ENCODE measurements at regions not wholly inside any gene's neighbourhood (a gene's known extent, or its start where the extent isn't known, plus 50 kb on each side); places are given as distances from the start of the nearest gene placed in this dataset.

DNA sequence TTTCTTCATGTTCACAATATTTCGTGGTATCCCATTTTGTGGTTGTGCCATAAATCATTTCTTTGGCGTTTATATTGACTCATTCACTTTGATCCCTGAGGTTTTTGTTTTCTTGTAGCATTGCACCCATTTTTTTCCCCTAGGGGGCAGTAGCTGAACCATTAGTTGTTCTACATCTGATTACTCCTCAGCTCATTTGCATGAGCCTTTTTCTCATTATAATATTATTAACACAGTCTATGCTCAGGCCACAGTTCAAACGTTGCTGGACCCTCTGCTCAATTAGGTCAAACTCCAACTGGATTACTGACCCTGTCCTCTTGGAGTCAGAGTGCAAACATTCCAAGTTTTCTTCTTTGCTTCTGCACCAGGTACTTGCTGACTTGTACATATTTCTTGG is 475.4 kb upstream of the SEL1L start:
- no peak for DNase-seq (ENCODE audit: low read depth in 1 of 2, low spot score in 1 of 2)
- TF ChIP-seq SPI1 (IDR thresholded peaks at IDR 0.05; ENCODE audit: borderline replicate concordance, low read depth) (no peak), CTCF (IDR thresholded peaks at IDR 0.05; ENCODE audit: insufficient read depth, low read length) (no peak), GABPA (IDR thresholded peaks at IDR 0.05; ENCODE audit: low read depth) (no peak), REST (IDR thresholded peaks at IDR 0.05; ENCODE audit: insufficient replicate concordance, low read depth) (no peak), POLR2AphosphoS5 (IDR thresholded peaks at IDR 0.05; ENCODE audit: low read depth) (no peak)
- Histone ChIP-seq H3K4me3 (replicated peaks; ENCODE audit: insufficient read depth, low read length) (no peak overlapping the region), H3K27me3 (ENCODE audit: insufficient read depth, poor library complexity, severe bottlenecking) (no peaks in the 10 kb centered on the region), H3K27ac (replicated peaks) (no peak overlapping the region)

DNA sequence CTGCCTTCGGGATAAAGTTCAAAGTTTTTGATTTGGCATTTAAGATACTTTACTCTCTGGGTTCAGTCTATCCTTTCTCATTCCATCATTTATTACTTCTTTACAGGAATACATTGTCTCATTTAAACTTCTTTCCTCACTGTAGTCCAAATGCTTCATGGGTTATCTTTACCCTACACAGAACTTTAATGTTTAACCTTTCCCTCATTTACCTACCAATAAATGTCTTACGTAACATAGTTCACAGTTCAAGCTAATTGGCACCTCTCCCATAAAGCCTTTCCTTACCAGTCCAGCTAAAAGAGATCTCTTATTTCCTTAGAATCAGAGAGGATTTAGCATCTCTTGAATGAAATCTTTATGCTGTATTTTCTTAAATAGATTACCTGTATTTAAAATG is 476.3 kb upstream of the SEL1L start:
- DNase-seq (ENCODE audit: low read depth in 1 of 2, low spot score in 1 of 2), result no peak
- H3K27ac ChIP-seq (replicated peaks), result no peak overlapping the region
- TF ChIP-seq GABPA (IDR thresholded peaks at IDR 0.05; ENCODE audit: low read depth), result no peak
- no peak for TF ChIP-seq REST (IDR thresholded peaks at IDR 0.05; ENCODE audit: insufficient replicate concordance, low read depth)
- TF ChIP-seq POLR2AphosphoS5 (IDR thresholded peaks at IDR 0.05; ENCODE audit: low read depth), result no peak
- TF ChIP-seq CTCF (IDR thresholded peaks at IDR 0.05; ENCODE audit: insufficient read depth, low read length), result no peak
- no peak for TF ChIP-seq SPI1 (IDR thresholded peaks at IDR 0.05; ENCODE audit: borderline replicate concordance, low read depth)
- H3K27me3 ChIP-seq (ENCODE audit: insufficient read depth, poor library complexity, severe bottlenecking), result no peaks in the 10 kb centered on the region
- no peak overlapping the region for H3K4me3 ChIP-seq (replicated peaks; ENCODE audit: insufficient read depth, low read length)

GRCh38 chr14:82011460-82011859 is 477.8 kb upstream of the SEL1L start:
- Histone ChIP-seq H3K27me3 (ENCODE audit: insufficient read depth, poor library complexity, severe bottlenecking) (no peaks in the 10 kb centered on the region), H3K27ac (replicated peaks) (no peak overlapping the region), H3K4me3 (replicated peaks; ENCODE audit: insufficient read depth, low read length) (no peak overlapping the region)
- DNase-seq (ENCODE audit: low read depth in 1 of 2, low spot score in 1 of 2), result no peak
- TF ChIP-seq SPI1 (IDR thresholded peaks at IDR 0.05; ENCODE audit: borderline replicate concordance, low read depth) (no peak), GABPA (IDR thresholded peaks at IDR 0.05; ENCODE audit: low read depth) (no peak), CTCF (IDR thresholded peaks at IDR 0.05; ENCODE audit: insufficient read depth, low read length) (no peak), REST (IDR thresholded peaks at IDR 0.05; ENCODE audit: insufficient replicate concordance, low read depth) (no peak), POLR2AphosphoS5 (IDR thresholded peaks at IDR 0.05; ENCODE audit: low read depth) (no peak)
